EH (cell line): ENCODE measurements at regions not wholly inside any gene's neighbourhood (a gene's known extent, or its start where the extent isn't known, plus 50 kb on each side); places are given as distances from the start of the nearest gene placed in this dataset.

Experiments used
- DNase-seq: peaks from one replicate; pipeline ENCODE4 v3.0.0-alpha.2; 2015; ENCODE audit warnings: low read depth

DNA sequence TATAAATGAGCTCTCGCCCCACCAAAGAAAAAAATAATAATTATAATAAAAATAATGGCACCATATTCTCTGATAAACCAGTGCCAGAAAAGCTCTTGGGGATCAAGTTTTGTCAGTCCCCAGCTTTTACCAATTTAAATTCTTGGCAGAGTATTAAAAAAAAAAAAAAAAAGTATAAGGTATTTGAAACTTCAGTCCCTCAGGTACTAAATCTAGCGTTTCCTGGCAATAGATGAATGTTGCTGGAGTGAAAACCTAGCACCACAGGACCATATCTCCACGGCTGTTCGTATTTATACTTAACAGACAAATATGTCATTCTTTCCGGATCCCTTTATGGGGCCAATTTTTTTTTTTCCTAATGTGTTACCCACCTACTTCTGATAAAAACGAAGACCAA is 646.2 kb downstream of the CCDC171 start:
- DNase-seq = no peak

DNA sequence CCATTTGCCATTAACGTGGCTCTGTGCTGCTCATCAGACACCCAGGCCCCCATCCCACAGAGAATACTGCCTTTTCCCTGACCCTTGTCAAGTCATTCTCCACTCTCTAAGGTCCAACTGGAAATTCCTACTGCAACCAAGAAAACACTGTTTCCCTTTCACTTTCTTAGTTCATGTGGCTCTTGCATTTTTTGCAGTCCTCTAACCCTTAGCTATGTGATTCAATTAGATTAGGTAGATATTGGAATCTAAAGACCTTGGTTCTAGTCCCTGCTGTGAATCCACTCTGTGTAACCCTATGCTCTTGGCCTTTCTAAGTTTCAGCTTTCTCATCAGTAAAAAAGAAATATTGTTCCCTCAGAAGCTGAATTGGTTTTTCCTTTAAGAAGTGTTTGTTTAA is 649.4 kb downstream of the CCDC171 start:
- peak; percentile 58 for DNase-seq

DNA sequence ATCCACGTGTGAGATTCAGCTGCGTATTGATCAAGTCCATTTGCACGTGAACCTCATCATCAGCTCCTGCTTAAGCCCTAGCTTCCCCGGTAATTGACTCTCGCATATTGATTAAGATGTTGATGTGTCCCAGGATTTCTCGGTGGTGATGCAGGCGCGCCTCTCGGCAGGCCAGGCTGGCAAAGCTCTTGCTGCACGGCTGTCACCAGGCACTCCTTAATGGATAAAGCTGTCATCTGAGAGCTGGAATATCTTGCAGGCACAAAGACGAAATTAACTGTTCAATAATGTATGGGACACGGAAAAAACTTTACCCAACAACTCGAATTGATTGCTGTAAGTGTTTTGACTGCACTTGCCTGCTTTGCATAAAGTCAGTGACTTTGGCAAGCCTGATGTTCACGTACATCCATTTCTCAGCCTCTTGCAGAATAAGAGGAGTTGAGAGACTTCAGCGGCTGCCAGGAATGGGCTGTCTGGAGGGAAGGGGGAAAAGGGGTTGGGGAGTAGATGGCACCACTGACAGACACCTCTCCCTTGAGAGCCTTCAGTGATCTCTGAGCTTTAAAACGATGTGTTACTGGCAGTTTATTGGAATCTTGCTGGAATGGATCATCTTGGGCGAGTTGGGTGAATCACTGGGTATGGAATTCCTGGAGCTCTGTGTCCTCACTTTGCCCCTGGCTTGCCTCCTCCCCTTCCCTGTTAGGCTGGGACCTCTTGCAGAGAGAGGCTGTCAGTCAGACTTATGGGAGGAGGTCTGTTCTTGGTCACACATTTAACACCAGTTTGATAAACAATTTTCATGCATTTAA is 650.3 kb downstream of the CCDC171 start:
- peak; percentile 98 for DNase-seq

DNA sequence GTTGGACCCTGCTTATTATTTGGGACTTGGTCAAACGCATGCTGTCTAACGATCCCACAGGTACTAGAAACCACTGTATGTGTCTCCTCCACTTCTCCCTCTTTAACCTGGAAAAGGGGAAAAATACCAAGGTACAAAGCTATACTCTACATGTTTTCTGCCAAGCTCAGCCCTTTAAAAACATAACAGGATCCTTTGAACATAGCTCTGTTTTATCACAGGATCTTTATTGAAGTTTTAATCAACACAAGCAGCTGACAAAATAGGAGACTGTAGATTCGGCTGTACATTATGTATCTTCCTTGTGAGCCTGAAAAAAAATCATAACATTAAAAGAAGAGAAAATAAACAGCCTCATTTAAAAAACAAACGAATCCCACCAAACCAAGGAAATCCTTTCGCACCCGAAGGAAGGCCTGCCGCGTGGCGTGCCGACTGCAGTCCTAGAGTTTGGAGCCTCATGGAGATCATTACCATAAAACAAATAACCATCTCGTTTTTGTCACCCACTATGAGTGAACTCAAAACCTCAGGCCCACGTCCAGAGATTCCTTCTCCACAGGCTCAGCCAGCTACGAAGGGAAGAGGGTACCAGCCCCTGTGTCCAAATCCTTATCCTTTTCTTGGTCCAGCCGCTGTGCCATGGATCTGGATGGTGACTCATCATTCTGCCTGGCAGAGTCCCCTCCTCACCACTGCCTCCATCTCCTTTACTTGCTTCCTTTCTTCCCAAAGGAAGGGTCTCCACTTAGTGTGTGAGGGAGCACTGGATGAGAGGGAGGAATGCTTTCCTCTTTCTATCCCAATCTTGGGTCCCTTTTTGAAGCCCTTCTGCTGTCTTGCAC is 651.1 kb downstream of the CCDC171 start:
- peak; percentile 30 for DNase-seq

DNA sequence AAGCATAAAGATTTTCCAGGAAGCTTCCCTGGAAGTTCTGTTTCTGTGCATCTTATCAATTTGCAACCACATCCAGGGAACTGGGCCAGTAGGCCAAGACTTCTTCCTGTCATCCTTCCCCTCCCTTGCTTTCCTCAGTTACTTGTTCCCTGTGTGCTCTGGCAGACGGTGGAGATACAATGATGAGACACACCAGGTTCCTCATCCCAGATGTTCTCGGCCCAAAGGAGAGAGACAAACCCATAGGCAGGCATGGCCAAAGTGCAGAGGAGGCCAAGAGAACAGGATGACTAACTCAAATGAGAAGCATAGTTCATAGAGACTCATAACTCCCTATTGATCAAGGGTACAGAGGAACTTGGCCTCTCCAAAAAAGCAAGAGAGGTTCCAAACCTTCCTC is 652.6 kb downstream of the CCDC171 start:
- no peak for DNase-seq

DNA sequence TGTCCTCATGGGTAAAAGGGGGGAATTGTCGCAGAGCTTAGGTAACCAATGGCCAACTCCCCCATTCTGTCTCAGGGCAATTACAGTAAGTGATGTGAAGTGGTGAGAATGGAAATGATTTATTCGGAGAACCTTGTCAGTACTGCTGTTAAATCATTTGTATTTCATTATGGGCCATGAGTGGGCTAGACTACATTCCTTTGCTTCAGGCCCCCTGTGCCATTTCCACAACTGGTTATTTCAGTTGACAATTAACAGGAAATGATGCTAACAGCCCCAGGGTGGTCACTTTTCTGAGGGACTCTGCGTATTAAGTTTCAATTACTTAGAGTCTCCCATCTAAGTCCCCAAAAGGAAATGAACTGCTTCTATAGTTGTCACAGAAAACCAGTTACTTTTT is 653.7 kb downstream of the CCDC171 start:
- DNase-seq = no peak

DNA sequence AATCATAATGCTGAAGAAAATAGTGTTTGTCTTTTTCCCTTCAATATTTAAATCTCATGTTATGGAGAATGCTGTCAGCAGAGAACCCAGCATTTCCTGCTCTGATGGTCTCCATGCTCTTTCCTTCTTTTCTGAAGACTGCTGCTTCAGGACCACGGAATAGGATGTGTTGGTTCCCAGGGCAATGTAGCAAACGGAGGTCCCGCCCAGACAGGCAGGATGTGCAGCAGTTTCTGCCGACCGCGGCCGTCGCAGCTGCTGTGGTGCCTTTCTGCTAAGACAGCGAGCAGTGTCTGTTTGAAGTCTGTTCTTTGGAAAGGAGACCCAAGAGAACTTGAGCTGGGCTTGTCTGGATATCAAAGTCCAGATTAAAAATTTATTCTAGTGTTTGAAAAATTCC is 654.3 kb downstream of the CCDC171 start:
- peak; percentile 71 for DNase-seq

DNA sequence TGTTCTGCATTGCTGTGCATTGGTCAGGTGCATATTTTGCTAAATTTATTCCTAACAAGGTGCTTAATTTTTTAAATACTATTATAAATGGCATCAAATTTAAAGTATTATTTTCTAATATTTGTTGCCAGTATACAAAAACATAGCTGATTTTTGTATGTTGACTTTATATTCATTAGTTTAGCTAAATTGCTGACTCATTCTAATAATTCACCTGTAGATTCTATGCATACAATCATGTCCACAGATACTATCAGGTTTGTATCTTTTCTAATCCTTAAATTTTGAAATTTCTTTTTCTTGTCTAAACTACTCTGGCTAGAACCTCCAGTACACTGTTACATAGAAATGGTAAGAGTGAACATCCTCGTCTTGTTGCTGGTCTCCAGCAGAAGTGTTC is 657.6 kb downstream of the CCDC171 start:
- DNase-seq = no peak

DNA sequence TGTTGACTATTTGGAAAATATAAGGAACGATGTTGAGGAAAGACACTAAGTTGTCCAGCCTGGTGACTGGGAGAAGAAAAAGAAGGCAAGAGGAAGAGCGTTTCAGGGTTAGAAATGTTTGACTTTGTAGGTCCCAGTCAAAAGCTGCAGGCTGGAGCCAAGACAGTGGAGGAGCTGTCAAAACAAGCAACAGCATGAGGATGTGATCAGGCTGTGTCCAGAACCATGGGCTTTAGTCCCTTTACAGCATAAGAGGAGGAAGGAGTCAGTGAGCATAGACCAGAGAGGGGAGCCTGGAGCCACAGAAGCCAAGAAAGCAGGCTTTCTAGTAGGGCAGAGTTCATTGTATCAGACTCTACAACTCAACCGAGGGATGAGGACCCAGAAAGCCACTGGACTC is 658.5 kb downstream of the BNC2 start:
- no peak for DNase-seq

DNA sequence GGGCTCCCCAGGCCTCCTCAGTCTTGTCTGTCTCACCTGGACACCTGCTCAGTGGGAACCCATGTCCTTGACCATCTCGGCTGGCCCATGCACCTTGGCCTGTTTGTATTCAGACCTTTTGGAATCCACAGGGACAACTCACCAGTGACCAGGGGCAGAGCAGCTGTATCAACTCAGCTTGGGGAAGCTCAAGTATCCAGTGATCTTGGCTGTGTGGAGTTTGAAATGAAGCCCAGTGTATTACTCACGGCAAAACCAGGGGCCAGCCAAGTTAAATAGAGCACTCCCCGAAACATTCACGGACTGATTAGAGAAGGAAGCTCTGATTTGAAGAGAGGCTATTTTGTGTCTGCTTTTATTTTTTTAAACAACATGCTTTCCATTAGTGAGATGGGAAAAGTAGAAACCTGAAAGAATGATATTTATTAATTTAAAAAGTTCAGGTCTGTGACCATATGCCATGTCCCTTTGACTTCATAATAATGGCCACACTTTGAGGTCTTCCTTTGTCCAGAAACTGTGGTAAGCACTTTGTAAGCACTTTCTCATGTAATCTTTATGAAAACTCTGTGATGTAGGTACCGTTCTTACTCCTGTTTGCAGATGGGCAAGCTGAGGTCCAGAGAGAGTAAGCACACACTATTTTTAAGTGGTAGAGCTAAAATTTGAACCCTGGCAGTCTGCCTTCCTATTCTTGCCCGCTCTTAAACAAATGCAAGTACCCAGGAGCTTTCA is 656.5 kb downstream of the BNC2 start:
- DNase-seq = peak; percentile 97

DNA sequence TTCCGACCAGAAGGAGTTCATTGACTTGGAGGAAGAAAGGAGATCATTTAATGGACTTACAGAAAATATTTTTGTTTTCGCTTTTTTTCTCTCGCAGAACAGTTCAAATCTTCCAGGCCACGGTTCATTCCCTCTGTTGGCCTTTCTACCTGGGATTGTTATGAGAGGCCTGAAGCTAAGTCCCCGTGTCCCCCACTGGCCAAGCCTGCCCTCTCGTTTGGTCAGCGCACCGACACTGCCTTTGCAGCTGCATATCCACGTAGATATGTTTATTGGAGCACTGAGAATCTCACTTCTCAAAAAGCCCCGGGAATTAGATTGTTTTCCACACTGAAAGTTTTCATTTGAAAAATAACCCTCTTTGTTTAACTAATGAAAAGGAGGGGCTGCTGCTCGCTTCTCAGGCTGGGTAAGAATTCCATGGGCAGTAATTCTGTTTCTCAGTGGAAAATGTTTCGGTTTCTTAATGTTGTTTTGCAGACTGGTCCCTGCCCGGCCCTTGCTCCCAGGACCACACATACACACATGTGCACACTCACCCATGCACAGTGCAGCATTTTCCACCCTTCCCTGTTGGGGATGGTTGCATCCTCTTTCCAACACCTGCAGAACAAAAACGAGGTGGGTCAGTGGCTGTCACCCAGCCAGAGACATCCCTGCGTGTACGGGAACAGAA is 655.7 kb downstream of the BNC2 start:
- no peak for DNase-seq

DNA sequence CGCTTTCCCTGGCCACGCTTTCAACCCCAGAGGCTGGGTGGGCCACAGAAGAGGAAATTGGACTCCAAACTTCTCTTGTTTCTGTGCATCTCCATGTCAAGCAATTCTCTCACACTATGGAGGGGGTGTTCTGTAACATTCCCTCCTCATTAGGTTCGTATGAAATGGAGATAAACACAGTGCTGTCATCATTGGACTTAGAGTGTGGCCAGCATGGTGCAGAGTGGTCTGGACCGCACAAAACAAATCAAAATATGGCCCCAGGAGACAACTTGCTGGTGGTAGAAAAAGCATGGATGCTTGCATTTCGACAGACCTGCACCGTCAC is 655.2 kb downstream of the BNC2 start:
- no peak for DNase-seq

DNA sequence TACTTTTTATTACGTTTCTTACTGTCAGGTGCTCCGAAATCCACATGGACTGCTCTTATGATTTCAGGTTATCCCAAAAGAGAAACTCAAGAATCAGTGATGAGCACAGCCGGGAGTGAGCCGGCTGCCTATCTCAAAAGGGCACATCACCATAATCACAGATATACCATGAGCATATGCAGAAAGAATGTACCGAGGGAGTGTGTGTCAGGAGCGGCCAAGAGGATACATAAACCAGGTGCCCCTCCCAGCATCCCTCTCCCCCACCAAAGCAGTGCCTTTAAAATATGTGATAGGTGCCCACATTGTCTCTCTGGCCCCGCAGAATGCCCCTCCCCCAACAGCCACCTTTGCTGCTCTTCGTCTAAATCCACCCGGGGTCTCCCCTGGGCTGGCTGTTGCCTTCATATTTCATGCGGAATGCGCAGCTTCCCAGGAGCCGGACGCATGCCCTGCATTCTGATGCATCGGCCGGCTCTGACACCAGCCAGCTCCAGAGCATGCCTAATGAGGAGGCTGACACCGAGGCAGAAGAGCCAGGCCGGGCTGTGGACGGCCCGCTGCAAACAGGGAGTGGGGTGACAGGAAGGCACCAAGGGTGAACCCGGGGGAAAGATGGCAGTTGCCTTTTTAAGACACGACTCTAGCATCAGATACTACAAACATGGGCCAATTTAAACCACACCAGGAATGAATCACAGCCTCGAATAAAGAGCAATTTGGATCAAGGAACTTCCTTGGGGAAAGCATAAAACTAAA is 652.3 kb downstream of the BNC2 start:
- DNase-seq = peak; percentile 44

DNA sequence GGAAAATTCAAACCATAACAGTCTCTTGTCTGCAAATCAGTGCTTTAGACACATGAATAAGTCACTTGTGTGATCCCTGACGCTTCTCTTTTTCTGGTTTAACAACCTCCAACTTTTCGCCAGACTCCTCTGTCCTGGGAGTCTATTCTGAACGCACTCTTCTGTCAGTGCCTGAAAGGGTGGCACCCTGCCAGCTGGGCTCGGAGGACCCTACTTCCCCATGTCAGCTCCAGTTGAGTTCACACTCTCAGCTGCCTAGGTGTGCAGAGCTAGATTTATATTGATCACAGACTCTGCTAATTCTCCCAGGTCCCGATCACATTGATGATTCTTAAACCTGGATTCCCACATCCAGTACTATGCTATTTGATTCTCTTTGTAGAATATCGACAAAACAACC is 649.1 kb downstream of the BNC2 start:
- DNase-seq = no peak

DNA sequence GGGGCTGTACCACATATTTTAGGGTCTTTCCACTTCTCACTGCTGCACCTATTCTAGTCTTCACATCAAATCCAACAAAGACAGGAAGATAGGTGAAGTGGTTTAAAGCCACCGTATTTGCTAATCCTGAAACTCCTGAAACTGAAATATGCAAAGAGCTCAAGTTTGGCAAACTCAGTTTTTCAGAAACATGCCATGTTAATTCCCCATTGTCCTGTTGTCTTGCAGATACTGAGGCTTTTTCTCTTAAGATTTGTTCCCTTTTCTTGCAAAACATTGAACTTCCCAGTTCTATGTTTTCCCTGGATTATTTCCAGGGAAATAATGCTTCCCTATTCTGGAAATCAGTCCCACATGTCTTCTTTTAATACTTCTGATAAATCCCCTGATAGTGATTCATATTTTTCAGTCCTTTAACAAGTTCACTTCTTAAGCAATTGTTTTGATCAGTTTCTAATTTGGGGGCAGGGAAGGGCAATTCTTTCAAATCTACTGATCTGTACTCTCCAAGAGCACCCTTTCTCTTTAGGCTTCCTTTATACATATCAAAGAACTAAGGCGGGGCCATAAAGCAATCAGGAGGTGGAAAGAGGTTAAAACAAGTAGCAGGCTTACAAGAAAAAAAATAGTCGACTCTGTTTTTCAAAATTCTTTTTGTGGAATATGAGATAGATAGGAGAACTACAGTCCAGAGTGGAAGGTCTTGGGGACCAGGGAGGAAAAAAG is 648.5 kb downstream of the BNC2 start:
- peak; percentile 69 for DNase-seq

DNA sequence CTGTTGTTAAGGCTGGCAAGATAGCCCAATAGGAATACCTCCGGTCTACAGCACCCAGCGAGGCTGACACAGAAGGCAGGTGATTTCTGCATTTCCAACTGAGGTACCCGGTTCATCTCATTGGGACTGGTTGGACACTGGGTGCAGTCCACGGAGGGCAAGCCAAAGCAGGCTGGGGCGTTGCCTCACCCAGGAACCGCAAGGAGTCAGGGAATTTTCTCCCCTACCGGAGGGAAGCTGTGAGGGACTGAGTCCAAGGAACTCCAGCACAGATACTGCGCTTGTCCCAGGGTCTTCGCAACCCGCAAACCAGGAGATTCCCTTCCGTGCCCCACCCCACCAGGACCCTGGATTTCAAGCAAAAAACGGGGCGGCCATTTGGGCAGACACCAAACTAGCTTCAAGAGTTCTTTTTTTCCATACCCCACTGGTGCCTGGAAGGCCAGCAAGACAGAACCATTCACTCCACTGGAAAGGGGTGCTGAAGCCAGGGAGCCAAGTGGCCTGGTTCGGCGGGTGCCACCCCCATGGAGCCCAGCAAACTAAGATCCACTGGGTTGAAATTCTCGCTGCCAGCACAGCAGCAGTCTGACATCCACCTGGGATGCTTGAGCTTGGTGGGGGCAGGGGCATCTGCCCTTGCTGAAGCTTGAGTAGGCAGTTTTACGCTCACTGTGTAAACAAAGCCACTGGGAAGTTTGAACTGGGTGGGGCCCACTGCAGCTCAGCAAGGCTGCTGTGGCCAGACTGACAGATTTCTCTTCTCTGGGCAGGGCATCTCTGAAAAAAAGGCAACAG is 647.2 kb downstream of the BNC2 start:
- DNase-seq = peak; percentile 29

DNA sequence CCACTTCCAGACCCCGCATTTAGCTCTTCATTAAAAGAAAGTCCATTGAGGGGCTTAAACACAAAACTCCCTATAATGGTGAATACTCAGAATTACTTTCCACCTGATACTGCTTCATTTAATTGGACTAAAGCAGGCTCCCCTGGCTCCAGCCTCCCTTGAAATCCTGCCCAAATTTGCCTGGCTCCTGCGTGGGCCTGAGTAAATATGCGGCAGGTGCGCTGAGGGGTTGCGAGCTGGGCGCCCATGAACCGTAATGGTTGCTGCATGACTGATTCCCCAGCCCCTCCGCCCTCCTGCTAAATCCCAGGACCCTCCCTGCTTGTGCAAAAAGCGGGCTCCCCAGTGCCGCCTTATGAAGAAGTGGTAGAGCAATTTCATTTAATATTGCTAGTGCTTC is 639.7 kb downstream of the BNC2 start:
- DNase-seq = no peak

DNA sequence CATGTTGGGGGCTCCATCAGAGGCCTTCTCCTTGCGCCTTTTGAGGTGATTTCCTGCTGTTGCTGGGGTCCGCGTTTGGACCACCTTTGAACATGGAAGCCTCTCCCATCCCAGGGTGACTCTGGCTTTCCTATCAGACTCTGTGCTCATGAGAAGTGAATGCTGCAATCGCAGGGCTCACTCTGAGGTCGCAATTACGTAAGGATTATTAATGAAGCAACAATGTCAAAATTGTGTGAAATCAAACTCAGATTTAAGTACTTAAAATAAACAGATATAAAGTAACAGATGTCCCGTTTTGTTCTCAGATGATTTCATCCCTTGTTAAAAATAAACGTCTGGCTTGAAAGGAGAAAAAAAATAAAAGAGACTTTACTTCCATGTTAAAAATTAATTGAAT is 634.2 kb downstream of the BNC2 start:
- DNase-seq = peak; percentile 96

DNA sequence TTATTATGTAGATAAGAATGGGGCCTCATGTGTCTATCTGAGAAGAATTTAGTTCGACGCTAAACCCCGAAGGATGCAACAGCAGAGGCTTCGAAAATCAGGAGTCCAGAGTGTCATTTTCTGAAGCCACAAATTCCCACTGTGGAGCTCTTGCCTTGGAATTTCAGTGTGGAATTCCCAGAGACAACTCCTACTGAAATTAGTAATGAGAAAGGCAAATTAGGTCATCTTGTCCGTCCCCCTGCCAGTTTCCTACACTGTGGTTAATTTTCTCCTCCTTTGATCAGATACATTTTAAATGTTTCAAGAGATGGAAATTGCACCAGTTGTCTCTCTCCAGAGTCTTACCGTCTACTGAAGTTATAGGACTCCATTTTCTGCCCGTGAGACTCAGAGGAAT is 633.6 kb downstream of the BNC2 start:
- peak; percentile 93 for DNase-seq

DNA sequence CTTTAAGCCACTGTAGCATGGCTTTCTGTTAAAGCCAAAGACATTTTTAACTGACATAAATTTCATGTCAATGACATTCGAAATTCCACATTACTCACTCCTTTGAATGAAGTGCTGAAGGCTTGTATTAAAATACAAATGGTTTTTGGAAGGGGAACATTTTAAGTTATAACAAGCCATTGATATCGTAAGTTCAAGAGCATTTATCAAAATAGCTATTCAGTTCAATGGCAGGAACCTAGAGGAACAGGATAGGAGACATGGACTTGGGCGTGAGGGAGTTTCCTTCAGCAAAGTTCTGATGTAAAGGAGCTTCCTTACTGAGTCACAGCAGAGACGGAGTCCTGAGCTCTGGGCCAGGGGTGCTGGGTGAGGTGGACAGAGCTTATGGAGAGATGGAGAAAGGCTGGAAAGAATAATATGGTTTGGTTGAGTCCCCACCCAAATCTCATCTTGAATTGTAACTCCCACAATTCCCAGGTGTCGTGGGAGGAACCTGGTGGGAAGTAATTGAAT is 631.8 kb downstream of the BNC2 start:
- no peak for DNase-seq
